Stomach (tissue), 4 donors: ENCODE measurements at regions not wholly inside any gene's neighbourhood (a gene's known extent, or its start where the extent isn't known, plus 50 kb on each side); places are given as distances from the start of the nearest gene placed in this dataset.

Experiments
- POLR2A ChIP-seq, 4 donors: fragments of 450-650 bp; IDR thresholded peaks; one replicate each; pipeline ENCODE4 v1.6.1; 2016; ENCODE audit warnings: antibody characterized with exemption in 4 of 4, control low read depth in 2 of 4, mild to moderate bottlenecking in 1 of 4, moderate library complexity in 1 of 4
- TF ChIP-seq, protein P1 (sequence below), 7 experiments: fragments of 450-650 bp in 4 of 7; fragments of 200-600 bp in 3 of 7; sonication (generic) in 3 of 7; IDR thresholded peaks; one replicate each; pipeline ENCODE4 v1.5.1; 2016 to 2019; ENCODE audit warnings: antibody characterized with exemption in 7 of 7, control low read depth in 2 of 7, mild to moderate bottlenecking in 1 of 7

- no peak for TF ChIP-seq POLR2A (IDR thresholded peaks at IDR 0.05)
- TF ChIP-seq, protein P1, sequence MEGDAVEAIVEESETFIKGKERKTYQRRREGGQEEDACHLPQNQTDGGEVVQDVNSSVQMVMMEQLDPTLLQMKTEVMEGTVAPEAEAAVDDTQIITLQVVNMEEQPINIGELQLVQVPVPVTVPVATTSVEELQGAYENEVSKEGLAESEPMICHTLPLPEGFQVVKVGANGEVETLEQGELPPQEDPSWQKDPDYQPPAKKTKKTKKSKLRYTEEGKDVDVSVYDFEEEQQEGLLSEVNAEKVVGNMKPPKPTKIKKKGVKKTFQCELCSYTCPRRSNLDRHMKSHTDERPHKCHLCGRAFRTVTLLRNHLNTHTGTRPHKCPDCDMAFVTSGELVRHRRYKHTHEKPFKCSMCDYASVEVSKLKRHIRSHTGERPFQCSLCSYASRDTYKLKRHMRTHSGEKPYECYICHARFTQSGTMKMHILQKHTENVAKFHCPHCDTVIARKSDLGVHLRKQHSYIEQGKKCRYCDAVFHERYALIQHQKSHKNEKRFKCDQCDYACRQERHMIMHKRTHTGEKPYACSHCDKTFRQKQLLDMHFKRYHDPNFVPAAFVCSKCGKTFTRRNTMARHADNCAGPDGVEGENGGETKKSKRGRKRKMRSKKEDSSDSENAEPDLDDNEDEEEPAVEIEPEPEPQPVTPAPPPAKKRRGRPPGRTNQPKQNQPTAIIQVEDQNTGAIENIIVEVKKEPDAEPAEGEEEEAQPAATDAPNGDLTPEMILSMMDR (IDR thresholded peaks at IDR 0.05), result no peak
Observed at GRCh38 chr4:62262676-62263075, 1062.5 kb downstream of the ADGRL3 start.
